GM23248 (cell line): ENCODE measurements at regions not wholly inside any gene's neighbourhood (a gene's known extent, or its start where the extent isn't known, plus 50 kb on each side); places are given as distances from the start of the nearest gene placed in this dataset.
"Not testable (repeated sequence)": the region's sequence is repeated elsewhere in the genome, so short reads cannot be mapped to it uniquely, and the experiment has no call there.

Experiments used
- DNase-seq: peaks from one replicate; pipeline ENCODE4 v3.0.0-alpha.2; 2015
- H2AFZ ChIP-seq: fragments of 200-600 bp; sonication (generic); 2 replicates; pipeline ENCODE4 v1.6.1; 2016; ENCODE audit warnings: antibody characterized with exemption
- H3F3A ChIP-seq: fragments of 200-600 bp; sonication (generic); 2 replicates; pipeline ENCODE4 v1.6.1; 2016; ENCODE audit warnings: mild to moderate bottlenecking, antibody characterized with exemption, mixed run types; ENCODE audit not compliant: insufficient read depth
- H3K27ac ChIP-seq: fragments of 200-600 bp; sonication (generic); 2 replicates; pipeline ENCODE4 v1.5.1; 2016; ENCODE audit warnings: mild to moderate bottlenecking
- H3K27me3 ChIP-seq: fragments of 200-600 bp; sonication (generic); replicated peaks from 2 replicates; pipeline ENCODE4 v1.6.1; 2016; ENCODE audit warnings: mild to moderate bottlenecking; ENCODE audit not compliant: insufficient read depth
- H3K36me3 ChIP-seq: fragments of 200-600 bp; sonication (generic); 2 replicates; pipeline ENCODE4 v1.6.1; 2016; ENCODE audit warnings: low read depth, mild to moderate bottlenecking
- H3K4me1 ChIP-seq: fragments of 200-600 bp; sonication (generic); 2 replicates; pipeline ENCODE4 v1.6.1; 2016; ENCODE audit warnings: mild to moderate bottlenecking; ENCODE audit not compliant: insufficient read depth
- H3K4me2 ChIP-seq: fragments of 200-600 bp; sonication (generic); one replicate; pipeline ENCODE4 v1.6.1; 2016; ENCODE audit warnings: mild to moderate bottlenecking; ENCODE audit not compliant: unreplicated experiment
- H3K4me3 ChIP-seq: fragments of 200-600 bp; sonication (generic); 2 replicates; pipeline ENCODE4 v1.5.1; 2016; ENCODE audit warnings: mild to moderate bottlenecking
- H3K79me2 ChIP-seq: fragments of 200-600 bp; sonication (generic); 2 replicates; pipeline ENCODE4 v1.6.1; 2016; ENCODE audit warnings: mild to moderate bottlenecking; ENCODE audit not compliant: insufficient read depth
- H3K9ac ChIP-seq: fragments of 200-600 bp; sonication (generic); 2 replicates; pipeline ENCODE4 v1.6.1; 2016; ENCODE audit warnings: mild to moderate bottlenecking
- H3K9me2 ChIP-seq: fragments of 200-600 bp; sonication (generic); 2 replicates; pipeline ENCODE4 v1.6.1; 2016; ENCODE audit warnings: mixed run types, mild to moderate bottlenecking, moderate library complexity; ENCODE audit not compliant: insufficient read depth
- H3K9me3 ChIP-seq: fragments of 200-600 bp; sonication (generic); one replicate; pipeline ENCODE4 v1.6.1; 2017; ENCODE audit warnings: low read depth
- H4K20me1 ChIP-seq: fragments of 200-600 bp; sonication (generic); 2 replicates; pipeline ENCODE4 v1.6.0; 2016; ENCODE audit not compliant: insufficient read depth
- EZH2 ChIP-seq: fragments of 200-600 bp; sonication (generic); IDR thresholded peaks from 2 replicates; pipeline ENCODE4 v1.6.1; 2018; ENCODE audit warnings: antibody characterized with exemption, mild to moderate bottlenecking; ENCODE audit not compliant: insufficient read depth, poor library complexity, severe bottlenecking
- EZH2phosphoT487 ChIP-seq: fragments of 200-600 bp; sonication (generic); IDR thresholded peaks from 2 replicates; pipeline ENCODE4 v1.6.1; 2018; ENCODE audit warnings: antibody characterized with exemption, moderate library complexity, mild to moderate bottlenecking, low read depth; ENCODE audit not compliant: insufficient read depth
- WGBS, 2 experiments: methylation state at CpG; one replicate each; pipeline ENCODE4 v1.1.6; 2015 to 2017; ENCODE audit warnings: low lambda C conversion rate in 2 of 2, low coverage in 1 of 2; ENCODE audit errors: missing lambda C conversion rate in 2 of 2; 5-methylcytosine and 5-hydroxymethylcytosine counted together
- in situ Hi-C: fragments of 300-500 bp; cut with MboI; formaldehyde crosslinking; loops from 2 replicates; pipeline ENCODE4 v1.15.0; 2020

- 46 to 50% methylated on average over 6 of the region's 6 CpGs for WGBS, 2 experiments
- H3K27ac ChIP-seq: no peak overlapping the region
- in situ Hi-C loops: no loop called here
These were observed 1045.3 kb downstream of the CDY2B start for GRCh38 chrY:16834696-16835095.

GRCh38 chrY:16834151-16834550, 1045.9 kb downstream of the CDY2B start:
- H3F3A ChIP-seq: no peaks in the 10 kb centered on the region
- H3K9ac ChIP-seq: no peak overlapping the region
- no peaks in the 10 kb centered on the region for H3K9me2 ChIP-seq
- no peak overlapping the region for H3K4me2 ChIP-seq
- H3K27ac ChIP-seq: no peak overlapping the region
- H4K20me1 ChIP-seq: no peaks in the 10 kb centered on the region
- no peak overlapping the region for H2AFZ ChIP-seq
- in situ Hi-C loops: no loop called here
- H3K4me3 ChIP-seq: no peak overlapping the region
- no peaks in the 10 kb centered on the region for H3K79me2 ChIP-seq
- TF ChIP-seq EZH2phosphoT487 (no peak), EZH2 (no peak)
- WGBS, 2 experiments: 8 to 17% methylated on average over 4 of the region's 4 CpGs
- no peaks in the 10 kb centered on the region for H3K36me3 ChIP-seq
- no peaks in the 10 kb centered on the region for H3K9me3 ChIP-seq
- H3K4me1 ChIP-seq: no peaks in the 10 kb centered on the region
- no peaks in the 10 kb centered on the region for H3K27me3 ChIP-seq
- DNase-seq: no peak

More at GRCh38 chrY:16834696-16835095, 1045.3 kb downstream of the CDY2B start:
- Histone ChIP-seq H3K4me3 (no peak overlapping the region), H4K20me1 (no peaks in the 10 kb centered on the region), H3K9me3 (no peaks in the 10 kb centered on the region), H3K79me2 (no peaks in the 10 kb centered on the region), H3K9me2 (no peaks in the 10 kb centered on the region), H2AFZ (no peak overlapping the region), H3K36me3 (no peaks in the 10 kb centered on the region), H3K4me1 (no peaks in the 10 kb centered on the region), H3F3A (no peaks in the 10 kb centered on the region), H3K27me3 (no peaks in the 10 kb centered on the region), H3K9ac (no peak overlapping the region), H3K4me2 (no peak overlapping the region)
- TF ChIP-seq EZH2phosphoT487 (no peak), EZH2 (no peak)
- no peak for DNase-seq

- in situ Hi-C loops: no loop called here
- no peak for TF ChIP-seq EZH2phosphoT487
- no peak for TF ChIP-seq EZH2
- no peak overlapping the region for H3K4me3 ChIP-seq
- no peak overlapping the region for H3K27ac ChIP-seq
- no peak for DNase-seq
- H3K79me2 ChIP-seq: no peaks in the 10 kb centered on the region
- H3K27me3 ChIP-seq: no peaks in the 10 kb centered on the region
- H3K9me3 ChIP-seq: no peaks in the 10 kb centered on the region
- H3K9ac ChIP-seq: no peak overlapping the region
- H3K4me1 ChIP-seq: no peaks in the 10 kb centered on the region
- H3F3A ChIP-seq: no peaks in the 10 kb centered on the region
- H3K4me2 ChIP-seq: no peak overlapping the region
- no peak overlapping the region for H2AFZ ChIP-seq
- H3K9me2 ChIP-seq: no peaks in the 10 kb centered on the region
- WGBS, 2 experiments: 38 to 42% methylated on average over 6 of the region's 6 CpGs
- H4K20me1 ChIP-seq: no peaks in the 10 kb centered on the region
- no peaks in the 10 kb centered on the region for H3K36me3 ChIP-seq
These were observed 1048.3 kb downstream of the CDY2B start for GRCh38 chrY:16831766-16832165.

- H2AFZ ChIP-seq, H3K27me3 ChIP-seq, H3K36me3 ChIP-seq, H3K4me2 ChIP-seq, H3K9me3 ChIP-seq, H3K4me1 ChIP-seq, DNase-seq, H4K20me1 ChIP-seq, in situ Hi-C loops, H3K9ac ChIP-seq, H3K9me2 ChIP-seq, H3F3A ChIP-seq, H3K79me2 ChIP-seq, H3K27ac ChIP-seq, H3K4me3 ChIP-seq: not testable (repeated sequence)
- WGBS, 2 experiments: 20 to 27% methylated on average over 4 of the region's 4 CpGs
These were observed 1048.7 kb downstream of the CDY2B start for GRCh38 chrY:16831364-16831763.

GRCh38 chrY:16807713-16808112, 1072.3 kb downstream of the CDY2B start:
- Histone ChIP-seq H3K9ac (no peak overlapping the region), H3K36me3 (no peaks in the 10 kb centered on the region), H3K27me3 (no peaks in the 10 kb centered on the region), H3K9me2 (no peaks in the 10 kb centered on the region), H3K79me2 (no peaks in the 10 kb centered on the region), H3K27ac (no peak overlapping the region), H3F3A (no peaks in the 10 kb centered on the region), H3K4me3 (no peak overlapping the region), H3K9me3 (no peaks in the 10 kb centered on the region), H4K20me1 (no peaks in the 10 kb centered on the region), H3K4me1 (no peaks in the 10 kb centered on the region), H3K4me2 (no peak overlapping the region), H2AFZ (no peak overlapping the region)
- in situ Hi-C loops: no loop called here
- TF ChIP-seq EZH2phosphoT487 (no peak), EZH2 (no peak)
- DNase-seq: no peak
